Jurkat, Clone E6-1 (cell line): ENCODE measurements at regions not wholly inside any gene's neighbourhood (a gene's known extent, or its start where the extent isn't known, plus 50 kb on each side); places are given as distances from the start of the nearest gene placed in this dataset.
"Not testable (repeated sequence)": the region's sequence is repeated elsewhere in the genome, so short reads cannot be mapped to it uniquely, and the experiment has no call there.

Experiments used
- DNase-seq: peaks from one replicate; pipeline ENCODE4 v3.0.0-alpha.2; 2011; ENCODE audit warnings: low read depth, low spot score
- H3K4me3 ChIP-seq: 2 replicates; pipeline ENCODE4 v1.5.1; 2011; ENCODE audit warnings: mild to moderate bottlenecking, low read length, control low read depth, moderate library complexity

GRCh38 chr6:122145246-122145645 lies 254.2 kb upstream of the HSF2 start:
- no peak overlapping the region for H3K4me3 ChIP-seq
- no peak for DNase-seq

DNA sequence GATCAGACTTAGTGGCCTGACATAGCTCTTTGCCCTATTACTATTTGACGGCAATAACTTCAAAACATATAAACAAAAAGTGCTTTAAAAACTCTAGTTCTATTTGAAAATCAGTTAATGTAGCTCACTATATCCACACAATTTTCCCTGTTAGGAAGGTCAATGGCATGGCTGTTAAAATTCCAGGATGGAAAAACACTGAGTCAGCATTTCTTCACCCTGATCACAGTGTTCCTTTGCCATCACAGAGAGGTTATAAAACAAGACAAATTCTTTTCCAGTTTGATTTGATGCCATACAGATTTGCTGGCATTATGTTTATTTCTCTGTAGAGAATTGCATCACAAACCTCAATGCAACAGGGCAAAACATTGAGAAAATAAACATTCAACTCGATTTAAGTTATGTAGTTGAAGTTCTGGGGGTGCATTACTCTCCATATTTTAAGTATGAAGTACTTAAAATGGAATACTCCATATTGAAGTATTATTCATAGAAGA lies 253.7 kb upstream of the HSF2 start:
- no peak for DNase-seq
- H3K4me3 ChIP-seq, result no peak overlapping the region

DNA sequence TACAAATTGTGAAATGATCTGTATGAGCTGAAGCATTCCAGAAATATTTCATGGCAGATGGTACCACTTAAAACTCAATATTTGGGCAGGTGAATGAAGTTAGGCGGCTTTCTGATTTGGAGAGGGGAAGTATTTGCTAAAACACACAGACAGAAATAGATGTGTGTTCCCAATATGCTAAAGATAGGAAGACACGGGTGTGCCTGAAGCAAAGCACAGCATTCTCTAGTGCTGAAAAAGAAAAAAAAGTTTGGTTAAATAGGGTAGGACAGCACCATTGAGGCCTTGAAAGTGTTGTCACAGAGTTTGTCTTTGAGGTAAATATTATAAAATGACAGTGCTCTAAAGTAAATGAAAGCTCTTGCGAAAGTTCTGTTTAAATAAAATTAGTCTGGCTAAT lies 252.2 kb upstream of the HSF2 start:
- H3K4me3 ChIP-seq, result no peak overlapping the region
- DNase-seq, result no peak

- DNase-seq, result no peak
- H3K4me3 ChIP-seq, result no peak overlapping the region
Observed at GRCh38 chr6:122151066-122151465, 248.4 kb upstream of the HSF2 start.

- no peak overlapping the region for H3K4me3 ChIP-seq
- no peak for DNase-seq
Observed at GRCh38 chr6:122151763-122152162, 247.7 kb upstream of the HSF2 start.

DNA sequence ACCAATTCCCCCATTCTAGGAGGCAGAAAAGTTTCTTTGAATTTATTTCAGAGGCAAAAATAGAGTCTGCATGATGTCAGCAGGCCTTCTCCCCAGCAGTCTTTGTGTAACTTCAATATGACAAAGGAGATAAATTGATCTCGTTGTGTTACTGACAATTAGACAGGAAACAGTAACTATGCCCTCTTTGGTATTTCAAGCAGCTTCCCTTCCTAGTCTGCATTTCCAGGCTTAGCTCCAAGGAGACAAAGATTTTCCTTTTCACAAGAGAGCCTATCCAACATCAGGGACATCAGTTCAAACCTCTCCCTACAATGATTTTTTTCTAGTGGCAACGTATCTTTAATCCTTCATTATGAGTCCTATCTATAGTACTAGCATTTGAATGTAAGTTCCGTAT lies 245.9 kb upstream of the HSF2 start:
- H3K4me3 ChIP-seq, result no peak overlapping the region
- DNase-seq, result no peak

GRCh38 chr6:122154155-122154554 lies 245.3 kb upstream of the HSF2 start:
- no peak for DNase-seq
- H3K4me3 ChIP-seq, result no peak overlapping the region

GRCh38 chr6:122154912-122155575 lies 244.4 kb upstream of the HSF2 start:
- H3K4me3 ChIP-seq, result no peak overlapping the region
- DNase-seq, result no peak

GRCh38 chr6:122161136-122161535 lies 238.3 kb upstream of the HSF2 start:
- H3K4me3 ChIP-seq, result no peak overlapping the region

DNA sequence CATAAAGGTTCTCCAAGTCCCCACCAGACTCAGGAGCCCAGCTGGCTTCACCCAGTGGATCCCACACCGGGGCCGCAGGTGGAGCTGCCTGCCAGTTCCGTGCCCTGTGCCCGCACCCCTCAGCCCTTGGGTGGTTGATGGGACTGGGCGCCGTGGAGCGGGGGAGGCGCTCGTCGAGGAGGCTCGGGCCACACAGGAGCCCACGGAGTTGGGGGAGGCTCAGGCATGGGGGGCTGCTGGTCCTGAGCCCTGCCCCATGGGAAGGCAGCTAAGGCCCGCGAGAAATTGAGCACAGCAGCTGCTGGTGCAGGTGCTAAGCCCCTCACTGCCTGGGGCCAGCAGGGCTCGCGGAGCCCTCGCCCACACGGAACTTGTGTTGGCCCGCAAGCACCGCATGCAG lies 234.4 kb upstream of the HSF2 start:
- no peak for DNase-seq
- no peak overlapping the region for H3K4me3 ChIP-seq

More at GRCh38 chr6:122161136-122161535, 238.3 kb upstream of the HSF2 start:
- DNase-seq, result no peak

DNA sequence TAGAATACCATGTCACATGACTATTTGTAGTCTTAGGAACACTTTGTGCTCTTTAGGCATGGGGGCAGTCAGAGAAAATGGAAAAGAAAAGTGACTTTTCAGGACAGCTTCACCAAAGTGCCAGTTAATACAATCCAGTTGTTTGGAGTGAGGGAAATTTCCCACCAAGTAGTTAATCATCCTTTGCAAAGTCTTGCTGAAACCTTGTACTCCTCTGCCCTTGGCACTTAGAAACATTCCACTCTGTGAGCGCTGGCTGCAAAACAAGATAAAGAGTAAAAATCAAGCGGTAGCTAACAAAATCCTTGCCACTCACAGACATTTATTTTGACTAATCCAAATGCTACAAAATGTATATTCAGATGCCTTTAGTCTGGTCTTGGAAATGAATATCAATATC lies 229.2 kb upstream of the HSF2 start:
- no peak for DNase-seq
- H3K4me3 ChIP-seq, result no peak overlapping the region

DNA sequence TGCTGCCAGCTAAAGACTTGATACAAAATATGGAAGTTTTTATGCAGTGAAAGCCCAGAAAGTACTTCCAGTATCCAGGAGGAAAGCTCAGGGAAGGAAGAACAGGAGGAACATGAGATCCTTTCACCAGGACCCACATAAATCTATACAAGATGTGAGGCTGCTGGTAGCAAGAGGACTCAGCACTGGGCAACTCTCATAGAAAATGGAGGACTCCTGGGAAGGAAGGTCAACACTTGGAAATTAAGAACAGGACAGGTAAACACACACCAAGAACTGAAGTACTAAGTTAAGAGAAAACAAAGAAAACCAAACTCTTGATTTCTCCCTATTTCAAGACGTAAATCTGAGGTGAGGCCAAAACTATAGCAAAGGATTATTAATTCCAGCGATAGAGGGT lies 220.5 kb upstream of the HSF2 start:
- no peak overlapping the region for H3K4me3 ChIP-seq
- no peak for DNase-seq

DNA sequence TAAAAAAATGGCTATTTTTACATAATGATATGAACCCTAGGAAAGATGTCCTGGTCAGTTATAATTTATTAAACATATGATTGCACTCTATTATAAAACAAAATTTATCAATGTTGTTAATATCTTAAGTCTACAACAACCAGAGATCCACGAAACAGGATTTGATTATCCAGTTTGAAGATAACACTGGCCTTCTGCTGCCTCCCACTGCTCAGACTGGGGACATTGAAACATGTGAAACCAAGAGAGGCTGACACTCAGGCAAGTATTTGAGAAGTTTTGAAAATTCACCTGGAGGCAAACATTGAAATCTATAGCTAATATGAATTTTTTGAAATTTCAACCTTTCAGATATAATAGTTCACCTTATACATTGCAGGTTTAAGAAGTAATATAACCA lies 219.3 kb upstream of the HSF2 start:
- H3K4me3 ChIP-seq, result no peak overlapping the region
- no peak for DNase-seq

DNA sequence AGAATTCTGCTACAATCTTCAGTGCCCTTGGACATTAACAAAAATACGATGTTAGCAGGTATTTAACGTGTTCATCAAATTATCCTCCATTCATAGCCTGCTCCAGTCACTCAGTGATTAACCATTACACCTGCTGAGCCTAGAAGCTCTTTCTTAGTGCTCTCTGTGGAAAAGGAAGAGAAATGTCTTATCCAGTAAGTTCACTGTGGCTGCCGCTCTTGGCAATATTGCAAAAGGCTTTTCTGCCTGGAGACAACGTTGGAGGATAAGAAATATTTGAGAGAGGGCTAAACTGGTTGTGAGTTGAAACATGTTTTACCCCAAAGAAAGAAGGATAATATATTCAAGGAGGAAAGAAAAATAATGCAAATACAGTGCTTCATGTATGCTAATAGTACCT lies 217.4 kb upstream of the HSF2 start:
- H3K4me3 ChIP-seq, result no peak overlapping the region
- no peak for DNase-seq

DNA sequence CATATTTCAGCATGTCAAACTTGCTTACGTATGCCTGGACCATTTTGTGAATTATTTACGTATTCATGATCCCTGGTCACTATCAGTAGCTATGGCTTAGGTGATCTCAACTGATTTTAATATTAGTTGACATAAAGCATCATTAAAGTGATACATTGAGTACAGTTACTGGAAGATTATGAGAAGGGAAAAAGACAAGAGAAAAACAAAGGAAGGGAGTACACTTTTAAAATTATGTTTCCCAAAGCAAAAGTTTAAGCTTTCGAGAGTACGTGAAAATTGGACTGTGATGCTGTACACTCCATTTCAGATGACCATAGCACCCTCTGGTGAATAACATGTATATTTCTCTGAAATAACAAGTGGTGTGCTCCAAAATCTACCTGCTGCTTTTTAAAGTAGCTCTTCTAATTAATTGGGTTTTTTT lies 215.0 kb upstream of the HSF2 start:
- DNase-seq, result no peak
- H3K4me3 ChIP-seq, result no peak overlapping the region

DNA sequence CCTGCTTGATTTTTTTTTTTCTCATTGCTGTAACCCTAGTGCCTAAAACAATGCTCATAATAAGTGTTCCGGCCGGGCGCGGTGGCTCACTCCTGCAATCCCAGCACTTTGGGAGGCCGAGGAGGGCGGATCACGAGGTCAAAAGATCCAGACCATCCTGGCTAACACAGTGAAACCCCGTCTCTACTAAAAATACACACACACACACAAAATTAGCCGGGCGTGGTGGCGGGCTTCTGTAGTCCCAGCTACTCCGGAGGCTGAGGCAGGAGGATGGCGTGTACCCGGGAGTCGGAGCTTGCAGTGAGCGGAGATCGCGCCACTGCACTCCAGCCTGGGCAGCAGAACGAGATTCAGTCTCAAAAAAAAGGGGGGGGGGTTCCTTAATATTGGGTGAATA lies 214.0 kb upstream of the HSF2 start:
- not testable (repeated sequence) for H3K4me3 ChIP-seq, DNase-seq

DNA sequence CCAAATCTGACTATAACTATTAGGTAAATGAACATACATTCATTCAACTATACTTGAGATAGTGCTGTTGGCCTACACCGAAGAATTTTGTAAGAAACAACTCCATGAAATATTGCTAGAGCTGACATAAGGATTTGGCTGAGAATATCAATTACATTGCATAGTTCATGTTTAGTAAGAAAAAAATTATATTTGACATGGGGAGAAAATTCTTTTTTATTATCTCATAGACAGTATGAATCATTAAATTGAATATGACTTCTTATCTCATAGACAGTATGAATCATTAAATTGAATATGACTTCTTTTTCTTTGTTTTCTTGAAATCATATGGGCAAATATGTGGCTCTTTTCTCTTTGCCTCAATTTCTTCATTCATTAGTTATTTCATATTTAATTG lies 212.3 kb upstream of the HSF2 start:
- DNase-seq, result no peak
- no peak overlapping the region for H3K4me3 ChIP-seq

- no peak overlapping the region for H3K4me3 ChIP-seq
- DNase-seq, result no peak
Observed at GRCh38 chr6:122198922-122199321, 200.5 kb upstream of the HSF2 start.

DNA sequence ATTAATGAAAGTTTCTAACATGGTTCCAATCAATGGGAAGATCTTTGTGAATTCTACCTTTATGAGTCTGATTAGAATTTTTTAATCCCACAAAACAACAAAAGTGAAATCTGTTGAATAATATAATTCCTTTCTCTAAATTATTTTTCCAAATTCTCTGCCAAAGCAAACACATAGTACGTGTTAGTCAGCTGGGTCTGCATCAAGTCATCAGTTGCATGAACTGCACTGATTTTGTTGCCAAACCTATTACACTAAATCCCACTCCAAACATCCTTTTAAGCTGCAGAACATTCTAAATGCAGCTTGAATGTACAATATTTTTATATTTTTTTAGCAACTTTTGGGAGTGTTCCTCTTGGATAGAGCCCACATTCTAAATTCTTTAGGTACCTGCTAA lies 199.0 kb upstream of the HSF2 start:
- no peak for DNase-seq
- H3K4me3 ChIP-seq, result no peak overlapping the region

- no peak for DNase-seq
- H3K4me3 ChIP-seq, result no peak overlapping the region
Observed at GRCh38 chr6:122202576-122203137, 196.8 kb upstream of the HSF2 start.

DNA sequence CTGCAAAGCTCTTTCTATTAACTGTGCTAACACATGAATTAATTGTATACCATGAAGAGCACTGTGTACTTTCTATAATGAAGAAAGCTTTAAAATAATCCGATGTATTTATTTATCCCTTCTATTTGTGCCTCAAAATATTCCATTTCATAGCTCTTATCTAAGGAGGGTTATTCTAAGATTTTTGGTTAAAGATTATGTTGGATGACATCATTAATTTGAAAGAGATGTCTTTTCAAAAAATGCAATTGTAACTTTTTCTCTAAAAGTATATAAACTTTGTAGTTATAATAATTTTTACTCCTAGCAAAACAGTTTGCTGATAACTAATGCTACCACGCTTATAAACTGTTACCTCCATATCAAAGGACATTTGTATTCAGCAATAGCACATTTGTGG lies 192.4 kb upstream of the HSF2 start:
- no peak for DNase-seq
- H3K4me3 ChIP-seq, result no peak overlapping the region
